Amniotic stem cell (primary cell): ENCODE measurements at regions not wholly inside any gene's neighbourhood (a gene's known extent, or its start where the extent isn't known, plus 50 kb on each side); places are given as distances from the start of the nearest gene placed in this dataset.

Source experiments
- DNase-seq: peaks from one replicate; lab custom pipeline; 2025; lab: John Stamatoyannopoulos, UW

DNA sequence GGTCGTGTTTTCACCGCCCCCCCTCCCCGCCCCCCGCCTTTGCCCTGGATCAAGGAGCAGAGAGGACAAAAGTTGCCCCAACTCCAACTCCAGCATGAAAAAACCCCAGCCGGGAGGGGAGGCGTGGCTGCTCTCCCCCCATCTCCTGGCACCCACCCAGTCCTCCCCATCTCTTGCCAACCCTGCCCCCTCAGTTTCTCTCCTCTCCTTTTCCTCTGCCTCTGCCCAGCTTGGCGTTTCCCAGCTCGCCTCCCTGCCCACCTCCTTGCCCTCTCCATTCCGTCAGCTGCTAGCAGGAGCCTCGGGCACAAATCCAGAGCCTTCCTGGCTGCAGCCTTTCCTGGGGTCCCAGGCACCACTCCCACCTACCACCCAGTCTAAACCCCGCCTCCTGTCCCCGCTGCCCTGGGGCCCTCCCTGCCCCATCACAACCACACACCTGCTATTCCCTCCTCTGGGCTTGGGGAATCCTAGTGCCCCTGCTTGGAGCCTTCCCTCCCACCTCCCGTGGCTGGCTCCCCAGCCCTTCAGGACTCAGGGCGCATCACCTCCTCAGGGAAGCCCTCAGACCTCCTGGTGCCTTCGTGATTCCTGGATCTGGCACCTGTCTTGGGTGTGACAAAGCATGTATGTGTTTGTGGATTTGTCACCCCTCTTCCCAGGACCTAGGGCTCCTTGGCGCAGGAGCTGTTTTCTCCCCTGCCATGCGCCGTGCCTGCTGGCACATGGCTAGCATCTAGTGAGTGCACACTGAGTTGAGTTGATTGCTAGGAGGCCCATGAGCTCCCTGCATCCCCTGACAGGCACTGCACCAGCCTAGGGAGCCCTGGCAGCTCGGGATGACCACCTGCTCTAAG is 209.1 kb downstream of the TFCP2L1 start:
- DNase-seq: no peak

DNA sequence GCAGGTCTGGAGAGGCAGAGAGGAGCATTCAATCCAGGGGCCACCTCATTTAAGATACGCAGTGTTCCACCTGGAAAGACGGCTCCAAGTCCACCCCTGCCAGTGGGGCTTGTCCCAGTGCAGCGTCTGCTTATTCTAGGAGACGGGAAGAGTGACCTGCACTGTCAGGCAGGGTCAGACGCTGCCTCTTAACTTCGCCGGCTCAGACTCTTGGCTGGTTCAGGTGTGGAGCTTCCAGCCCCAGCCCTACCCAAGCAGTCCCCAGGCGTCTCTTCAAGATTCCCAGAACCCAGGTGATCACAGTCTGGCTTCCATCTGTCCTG is 208.5 kb downstream of the TFCP2L1 start:
- no peak for DNase-seq

DNA sequence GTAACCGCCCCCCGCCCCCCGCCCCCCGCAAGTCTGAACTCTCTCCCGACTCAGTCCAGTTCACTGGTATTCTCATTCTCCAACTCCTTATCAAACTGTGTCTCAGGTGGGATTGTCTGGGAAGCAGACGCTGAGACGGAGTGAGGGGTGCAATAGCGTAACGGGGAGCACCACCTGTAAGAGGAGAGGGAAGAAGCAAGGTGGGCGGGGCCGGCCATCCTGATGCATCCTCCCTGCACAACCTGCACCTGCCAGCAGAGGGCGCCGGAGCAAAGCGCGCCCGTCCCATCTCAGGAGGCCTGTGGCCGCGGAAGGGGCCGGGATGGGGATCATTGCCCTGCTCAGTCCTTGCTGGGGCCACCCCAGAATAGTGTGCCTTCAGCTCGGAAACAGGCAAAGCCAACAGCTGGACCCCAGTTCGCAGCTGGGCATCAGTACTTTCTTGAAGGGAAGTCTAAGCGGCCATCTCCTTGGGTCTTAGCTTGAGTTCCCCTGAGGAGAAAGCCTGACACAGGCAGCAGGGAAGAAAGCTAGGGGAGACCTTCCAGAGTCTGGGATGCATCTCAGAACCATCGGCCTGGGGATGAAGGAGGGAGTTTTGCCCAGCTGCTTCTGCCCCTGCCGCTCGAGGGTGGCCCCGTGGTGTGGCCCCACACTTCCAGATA is 208.0 kb downstream of the TFCP2L1 start:
- DNase-seq: no peak

DNA sequence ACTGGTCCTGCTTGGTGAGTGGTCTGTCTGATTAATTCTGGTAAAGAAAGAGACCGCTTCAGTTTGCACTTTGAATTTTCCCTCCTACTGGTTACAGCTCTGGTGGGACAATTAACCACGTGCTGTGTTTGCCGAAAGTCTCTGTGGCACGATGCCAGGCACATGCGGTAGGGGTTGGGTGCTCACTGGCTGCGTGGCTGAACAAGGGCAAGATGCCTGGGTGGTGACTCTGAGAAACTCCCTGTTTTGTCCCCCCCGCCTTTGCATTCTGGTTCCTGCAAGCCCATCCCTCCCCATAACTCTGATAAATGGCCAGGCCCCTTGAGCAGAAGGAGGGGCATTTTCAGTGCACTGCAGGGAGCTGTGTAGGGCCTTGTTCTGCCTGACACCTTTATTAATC is 206.1 kb downstream of the TFCP2L1 start:
- no peak for DNase-seq

DNA sequence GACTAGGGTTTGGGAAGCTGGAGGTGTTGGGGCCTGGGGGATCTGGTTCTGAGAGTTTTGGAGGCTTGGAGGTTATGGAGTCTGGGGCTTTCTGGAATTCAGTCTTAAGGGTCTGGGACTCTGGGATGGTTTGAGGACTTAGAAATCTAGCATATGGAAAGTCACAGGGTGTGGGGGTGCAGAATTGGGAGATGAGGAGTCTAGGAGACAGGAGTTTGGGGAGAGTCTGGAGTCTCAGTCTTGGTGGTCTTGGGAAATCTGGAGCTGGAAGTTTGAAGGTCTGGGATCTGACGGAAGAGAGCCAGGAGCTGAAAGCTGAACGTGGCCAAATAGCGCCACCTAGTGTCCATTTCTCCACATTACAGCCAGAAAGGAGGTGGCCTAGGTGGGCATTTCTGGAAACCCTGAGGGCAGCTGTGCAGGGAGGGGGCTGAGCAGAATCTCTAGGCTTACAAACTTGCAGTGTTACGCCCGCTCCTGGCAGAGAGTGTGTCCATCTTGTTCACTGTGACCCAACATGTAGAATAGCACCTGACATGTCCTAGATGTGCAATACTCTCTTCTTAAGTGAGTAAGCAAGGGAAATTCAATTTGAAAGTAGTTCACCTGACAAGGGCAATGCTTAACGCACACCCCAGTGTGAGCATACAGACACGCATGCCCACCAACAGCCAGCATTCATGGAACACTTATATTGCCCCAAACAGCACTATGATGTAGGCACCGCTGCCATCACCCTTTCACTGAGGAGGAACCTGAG is 204.8 kb downstream of the TFCP2L1 start:
- DNase-seq: no peak

DNA sequence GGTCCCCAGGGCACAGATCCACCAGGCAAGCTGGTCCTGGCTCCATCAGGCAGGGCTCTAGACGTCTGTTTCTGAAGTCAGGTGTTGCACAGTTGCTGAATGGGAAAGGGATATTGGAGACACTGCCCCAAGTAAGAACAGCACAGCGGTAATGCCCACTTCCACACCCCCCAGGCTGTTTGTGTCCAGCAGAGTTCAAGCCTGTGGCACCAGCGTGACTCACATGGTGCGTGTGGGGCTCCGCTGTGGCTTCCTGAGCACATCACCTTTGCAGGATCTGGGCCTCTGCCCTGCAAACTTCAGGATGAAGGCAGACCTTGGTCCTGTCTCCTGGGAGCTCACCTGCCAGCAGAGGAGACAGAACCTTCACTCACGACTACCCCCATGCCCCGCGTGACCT is 203.3 kb downstream of the TFCP2L1 start:
- no peak for DNase-seq

DNA sequence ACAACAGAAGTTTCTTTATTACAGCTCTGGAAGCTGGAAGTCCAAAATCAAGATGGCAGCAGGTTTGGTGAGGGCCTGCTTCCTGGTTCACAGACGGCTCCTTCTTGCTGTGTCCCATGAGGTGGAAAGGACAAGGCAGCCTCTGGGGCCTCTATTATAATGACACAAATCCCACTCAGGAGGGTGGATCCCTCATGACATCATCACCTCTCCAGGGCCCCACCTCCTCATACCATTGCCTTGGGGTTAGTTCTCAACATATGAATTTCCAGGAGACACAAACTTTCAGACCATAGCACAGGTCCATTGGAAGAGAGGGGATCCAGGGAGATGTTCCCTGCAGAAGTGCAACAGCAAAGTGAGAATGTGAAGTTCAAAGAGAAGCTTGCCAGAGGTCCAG is 202.8 kb downstream of the TFCP2L1 start:
- DNase-seq: no peak

DNA sequence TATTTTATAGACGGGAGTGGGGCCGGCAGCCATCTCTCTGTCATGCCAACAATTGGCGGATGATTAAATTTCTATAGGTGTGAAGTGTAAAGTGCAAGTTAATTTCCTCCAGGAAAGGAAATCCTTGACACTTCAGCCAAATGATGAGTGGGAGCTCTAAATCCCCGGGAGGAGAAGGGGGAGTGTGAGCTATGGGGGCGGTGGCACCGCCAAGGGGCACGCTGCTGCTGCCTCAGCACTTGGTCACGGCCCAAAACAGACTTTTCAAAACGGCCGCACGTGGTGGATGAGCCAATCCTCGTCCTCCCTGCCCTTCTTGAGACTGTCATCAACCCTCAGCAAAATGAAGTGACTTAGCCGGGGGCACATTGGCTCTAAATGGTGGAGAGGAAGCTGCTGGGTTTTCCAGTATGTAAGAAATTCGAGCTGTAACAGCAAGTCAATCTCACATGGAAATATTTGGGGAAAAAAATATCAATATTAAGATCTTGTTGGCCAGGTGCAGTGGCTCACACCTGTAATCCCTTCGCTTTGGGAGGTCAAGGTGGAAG is 200.8 kb downstream of the TFCP2L1 start:
- DNase-seq: no peak

DNA sequence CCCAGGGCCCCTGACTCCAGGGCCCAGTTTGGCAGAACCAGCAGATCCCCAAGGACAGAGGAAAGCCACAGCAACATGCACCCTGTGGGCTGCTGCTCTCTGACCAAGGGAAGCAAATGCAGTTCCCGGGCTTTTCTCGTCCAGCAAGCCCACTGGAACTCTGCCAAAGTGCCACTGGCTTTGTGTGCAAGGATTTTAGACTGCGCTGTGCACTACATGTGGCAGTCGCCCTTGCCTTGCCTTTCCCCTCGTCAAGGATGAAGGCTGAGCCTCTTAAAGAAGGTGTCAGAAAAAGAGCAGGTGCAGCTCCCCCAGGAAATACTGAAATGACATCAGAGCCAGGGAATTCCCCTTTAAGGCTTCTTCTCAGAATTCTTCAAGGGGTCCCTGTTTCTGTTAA is 199.2 kb downstream of the TFCP2L1 start:
- no peak for DNase-seq

DNA sequence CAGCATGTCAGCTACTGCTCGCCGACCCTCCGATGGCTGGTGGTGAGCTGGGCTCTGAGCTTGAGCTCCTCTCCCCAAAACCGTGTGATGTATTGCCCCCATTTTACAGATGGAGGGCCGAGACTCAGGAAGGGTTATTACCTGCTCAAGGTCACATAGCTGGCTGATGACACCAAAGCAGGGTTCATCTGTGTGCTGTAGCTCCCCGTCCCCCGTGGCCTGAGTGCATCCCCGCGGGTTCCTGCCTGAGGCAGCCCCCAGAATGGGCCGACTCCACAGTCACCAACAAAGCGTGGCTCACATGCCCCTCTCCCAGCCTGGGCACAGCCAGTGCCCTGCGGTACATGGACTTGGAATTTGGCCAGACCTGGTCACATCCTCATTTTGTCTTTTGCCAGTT is 198.6 kb downstream of the TFCP2L1 start:
- DNase-seq: no peak

DNA sequence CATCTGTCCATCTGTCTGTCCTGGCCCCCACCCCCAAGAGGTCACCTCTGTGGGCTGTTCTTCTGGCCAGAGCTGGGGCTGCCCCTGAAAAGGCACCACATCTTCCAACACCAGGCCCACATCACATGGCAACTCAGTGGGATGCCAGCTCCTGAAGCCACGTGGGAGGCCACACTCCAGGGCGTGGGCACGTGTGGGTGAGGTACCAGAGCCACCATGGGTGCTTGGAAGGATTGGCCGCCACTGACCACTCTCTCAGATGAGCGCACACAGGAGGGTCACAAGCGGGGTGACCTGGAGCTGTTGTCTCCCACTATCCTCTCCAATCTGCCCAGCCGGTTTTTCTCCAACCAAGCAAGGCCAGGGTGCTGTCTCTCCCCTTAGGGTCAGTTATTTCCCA is 197.9 kb downstream of the TFCP2L1 start:
- DNase-seq: no peak

DNA sequence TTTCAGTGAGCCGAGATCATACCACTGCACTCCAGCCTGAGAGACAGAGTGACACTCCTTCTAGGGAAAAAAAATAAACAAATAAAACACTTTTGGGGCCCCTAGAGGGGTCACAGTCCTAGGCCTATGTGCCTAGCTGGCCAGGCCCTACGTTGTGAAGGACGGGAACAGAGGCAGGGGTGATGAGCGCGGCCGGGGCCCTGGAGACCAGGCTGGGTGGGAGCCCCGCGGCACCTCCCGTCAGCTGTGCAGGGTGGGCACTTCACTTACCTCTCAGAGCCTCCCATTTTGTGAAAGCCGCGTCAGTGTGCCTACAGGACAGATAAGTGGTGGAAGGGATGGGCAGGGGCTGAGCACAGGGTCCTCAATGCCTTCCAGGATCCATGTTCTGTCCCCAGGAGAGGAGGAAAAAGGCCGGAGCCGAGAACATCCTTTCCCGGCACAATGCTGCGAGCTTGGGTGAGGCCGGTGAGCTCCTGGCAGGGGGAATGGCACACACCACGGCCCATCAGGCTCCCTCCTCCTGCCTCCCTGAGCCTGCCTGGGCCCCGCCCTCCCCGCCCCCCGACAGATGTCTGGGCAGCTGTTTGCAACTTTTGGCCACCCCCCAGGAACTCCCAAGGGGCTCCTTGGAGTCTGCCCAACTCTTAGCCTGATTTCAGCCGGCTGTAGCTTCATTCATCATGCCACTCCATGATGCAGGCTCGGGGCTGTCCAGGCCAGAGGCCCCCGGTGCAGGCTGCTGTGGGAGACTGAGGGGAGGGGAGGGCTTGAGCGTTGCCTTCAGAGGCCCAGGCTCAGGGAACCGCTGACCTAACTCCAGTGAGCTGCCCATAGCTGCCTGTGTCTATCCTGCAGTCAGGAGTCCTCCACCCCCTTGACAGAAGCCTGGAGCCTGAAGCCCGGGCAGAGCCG is 196.5 kb downstream of the TFCP2L1 start:
- no peak for DNase-seq

DNA sequence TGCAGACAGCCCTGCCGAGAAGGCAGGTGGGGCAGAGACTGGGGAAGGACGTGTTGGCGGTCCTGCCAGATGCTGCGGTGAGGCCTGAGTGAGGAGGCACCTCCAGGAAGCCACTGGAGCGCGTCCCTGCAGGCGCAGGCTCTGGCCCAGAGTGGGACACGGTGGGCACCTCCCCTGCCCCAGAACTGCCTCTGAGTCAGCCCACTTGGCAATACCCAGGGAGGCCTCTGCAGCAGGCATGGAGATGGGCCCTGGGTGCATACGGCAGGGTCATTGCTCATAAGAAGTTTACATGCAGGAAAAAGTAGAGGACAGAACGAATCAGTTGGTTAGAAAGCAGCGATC is 195.9 kb downstream of the TFCP2L1 start:
- DNase-seq: no peak

DNA sequence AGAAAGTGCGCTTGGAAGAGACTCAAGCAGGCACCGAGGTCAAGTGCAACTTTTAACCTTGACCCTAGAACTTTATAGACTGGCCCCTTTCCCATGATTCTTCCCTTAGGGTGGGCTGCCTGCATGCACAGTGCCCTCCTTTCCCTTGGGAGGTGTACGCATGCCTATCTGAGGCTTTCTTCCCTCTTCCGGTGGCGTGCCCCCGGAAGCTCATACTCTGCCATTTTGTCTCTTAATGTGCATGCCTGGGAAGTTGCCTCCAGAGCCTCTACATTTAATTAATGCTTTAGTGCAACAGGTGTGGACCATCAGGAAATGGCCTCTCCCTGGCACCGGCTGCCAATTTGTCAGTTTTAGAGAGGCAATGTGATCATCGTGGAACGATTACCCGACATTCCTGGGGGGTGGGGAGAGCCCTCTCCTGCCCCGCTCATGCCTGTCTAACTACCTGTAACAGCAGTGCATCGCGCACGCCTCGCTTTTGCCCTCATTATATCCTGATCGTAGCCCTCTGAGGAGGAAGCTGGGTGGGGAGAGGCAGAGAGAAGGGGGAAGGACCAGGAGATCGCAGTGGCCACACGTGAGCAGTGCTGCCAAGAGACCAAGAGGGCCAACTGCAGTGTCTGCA is 194.8 kb downstream of the TFCP2L1 start:
- no peak for DNase-seq

DNA sequence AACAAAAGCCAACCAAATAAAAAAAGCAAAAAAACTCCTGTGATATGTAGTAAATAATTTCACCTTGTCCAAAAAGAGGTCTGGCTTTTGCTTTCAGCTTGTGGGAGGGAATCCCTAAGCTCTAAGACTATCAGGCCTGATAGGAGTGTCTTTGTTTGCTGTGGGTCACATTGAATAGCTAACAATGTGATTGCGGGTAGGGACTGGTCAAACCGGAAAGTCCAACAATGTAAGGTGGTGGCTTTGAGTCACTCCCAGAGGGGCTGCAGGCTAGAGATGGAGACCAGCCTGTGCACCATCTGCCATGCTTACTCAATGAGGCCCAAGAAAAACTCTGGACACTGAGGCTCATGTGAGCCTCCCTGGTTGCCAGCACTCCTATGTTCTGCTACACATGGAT is 192.9 kb downstream of the TFCP2L1 start:
- DNase-seq: no peak

DNA sequence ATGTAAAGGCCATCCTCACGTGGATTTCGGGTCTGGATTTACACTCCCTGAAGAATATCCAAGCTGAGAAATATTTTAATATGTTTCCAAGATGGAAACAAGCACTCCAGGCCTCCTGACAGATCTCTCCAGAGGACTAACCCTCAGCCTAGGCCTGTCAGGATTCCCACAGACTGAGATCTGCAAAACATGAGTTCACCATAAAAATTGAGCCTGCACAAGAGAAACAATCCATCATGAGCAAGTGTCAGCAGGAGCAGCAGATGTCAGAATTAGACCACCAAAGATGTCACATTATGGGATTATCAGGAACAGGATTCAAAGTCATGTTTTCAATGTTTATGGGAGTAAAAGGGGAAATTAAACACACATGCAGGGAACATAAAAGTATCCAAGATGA is 191.3 kb downstream of the TFCP2L1 start:
- no peak for DNase-seq

DNA sequence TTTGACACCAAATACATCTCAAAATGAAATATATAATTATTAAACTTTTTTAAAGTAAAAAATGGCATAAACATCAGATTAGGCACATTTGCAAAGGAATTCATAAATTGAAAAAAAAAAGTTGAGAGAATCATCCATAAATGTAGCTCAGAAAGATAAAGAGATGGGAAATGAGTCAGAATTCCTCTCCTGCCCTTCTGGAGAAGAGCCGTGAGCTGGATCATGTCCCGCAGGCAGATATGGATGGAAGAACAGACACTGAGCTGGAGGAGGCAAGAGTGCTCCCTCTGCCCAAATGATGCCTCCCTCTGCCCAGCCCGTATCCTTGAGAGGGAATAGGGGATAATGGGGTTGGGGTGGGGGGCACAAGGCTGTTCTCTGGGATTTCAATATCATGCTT is 190.9 kb downstream of the TFCP2L1 start:
- no peak for DNase-seq

DNA sequence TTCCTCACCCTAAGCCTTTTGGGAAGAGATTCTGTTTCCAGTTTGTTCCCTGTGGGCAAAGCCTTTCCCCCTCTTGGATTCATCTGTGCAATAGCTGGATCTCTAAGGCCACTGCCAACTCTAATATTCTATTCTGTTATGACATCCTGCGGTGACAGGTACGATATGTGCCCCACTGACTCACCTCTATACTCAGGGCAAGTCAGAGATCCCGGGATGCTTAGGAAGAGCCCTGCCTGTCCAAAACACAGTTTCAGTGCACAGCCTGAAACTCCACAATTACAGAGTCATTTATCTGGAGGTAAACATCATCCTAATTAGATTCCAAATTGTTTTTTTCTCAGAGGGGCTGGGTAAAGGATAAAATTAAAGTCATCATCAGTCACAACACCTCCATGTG is 190.2 kb downstream of the TFCP2L1 start:
- DNase-seq: no peak

DNA sequence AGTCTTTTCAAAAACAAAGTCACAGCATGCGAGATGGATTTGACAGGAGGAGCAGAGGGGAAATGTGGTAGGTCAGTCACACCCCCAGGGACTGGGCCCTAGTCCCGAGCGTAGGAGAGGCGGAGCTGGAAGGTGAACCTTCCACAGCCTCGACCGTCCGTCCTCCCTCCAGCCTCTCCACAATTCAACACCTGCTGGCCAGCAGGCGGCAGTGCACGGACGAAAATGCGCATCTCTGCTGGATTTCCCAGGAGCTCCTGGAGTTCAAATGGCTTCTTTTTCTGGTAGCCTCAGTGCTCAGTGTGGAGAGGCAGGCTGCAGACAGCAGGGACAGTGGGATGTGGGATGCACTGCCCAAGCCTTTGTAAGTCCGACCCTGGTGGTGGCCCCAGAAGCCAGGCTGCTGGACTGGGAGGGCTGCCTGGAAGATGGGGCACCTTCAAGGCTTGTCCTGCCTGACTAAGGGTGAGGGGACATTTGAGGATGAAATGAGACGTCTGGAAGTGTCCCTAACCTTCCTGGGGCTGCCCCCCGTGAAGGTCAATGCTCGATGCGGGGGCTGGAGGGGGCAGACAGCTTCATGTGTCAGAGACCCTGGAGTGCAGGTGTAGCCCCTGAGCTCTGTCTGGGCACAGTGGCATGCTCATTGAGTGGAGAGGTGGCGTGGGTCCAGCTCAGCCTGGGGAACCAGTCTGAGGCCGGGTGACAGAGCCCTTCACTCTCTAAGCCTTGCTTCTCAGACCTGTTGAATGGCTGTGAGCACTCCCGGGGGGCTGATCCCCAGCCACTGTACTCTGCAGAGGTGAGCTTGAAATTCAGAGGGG is 189.5 kb downstream of the TFCP2L1 start:
- DNase-seq: peak; percentile 33

DNA sequence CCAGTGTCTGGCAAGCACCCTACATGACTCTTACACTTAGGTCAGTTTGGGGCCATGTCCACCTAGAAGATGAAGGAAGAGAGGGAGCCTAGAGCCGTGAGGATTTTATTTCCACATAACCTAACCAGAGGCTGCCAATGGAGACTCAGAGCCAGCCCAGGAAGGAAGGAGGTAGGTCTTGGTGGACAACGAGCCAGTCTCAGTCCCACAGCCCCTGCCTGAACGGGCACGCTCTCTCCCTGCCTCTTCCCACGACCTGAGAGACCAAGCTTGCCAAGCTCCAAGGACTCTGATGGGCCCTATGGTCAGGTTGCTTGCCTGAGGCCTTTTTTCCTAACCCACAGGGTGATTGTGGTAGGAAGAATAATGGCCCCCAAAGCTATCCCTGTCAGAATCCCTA is 188.4 kb downstream of the TFCP2L1 start:
- no peak for DNase-seq

DNA sequence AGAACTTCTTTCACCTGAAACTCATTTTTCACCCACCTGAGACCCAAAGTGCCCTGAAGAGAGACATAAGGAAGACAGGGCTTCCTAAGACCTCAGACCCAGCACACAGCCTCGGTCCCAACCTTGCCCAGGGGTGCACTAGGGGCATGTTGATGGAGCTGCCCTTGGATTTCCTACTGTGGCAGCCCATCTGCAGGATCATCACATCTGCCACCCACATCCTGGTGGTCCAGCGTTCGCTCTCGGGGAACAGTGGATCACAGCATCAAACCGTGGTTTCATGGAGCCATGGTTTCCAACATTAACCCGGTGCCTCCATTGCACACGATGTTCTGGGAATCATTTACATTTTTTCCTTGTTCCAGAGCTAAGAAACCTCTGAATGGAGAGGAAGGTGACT is 186.4 kb downstream of the TFCP2L1 start:
- DNase-seq: no peak
